OCI-LY7 (cell line): ENCODE measurements at regions not wholly inside any gene's neighbourhood (a gene's known extent, or its start where the extent isn't known, plus 50 kb on each side); places are given as distances from the start of the nearest gene placed in this dataset.

Experiments
- BruUV-seq: library from RNA; stranded (reverse); fragments of 400-500 nt; replicated peaks from 2 replicates; lab custom pipeline; 2021; lab: Mats Ljungman, UMichigan
- CTCF ChIA-PET: fragments of 300-600 bp; sonication (Branson Sonifier 250); formaldehyde crosslinking; loops from one replicate; lab custom pipeline; 2022; ENCODE audit warnings: antibody characterized with exemption; ENCODE audit not compliant: unreplicated experiment; lab: Charles Lee
- POLR2A ChIA-PET: fragments of 300-600 bp; sonication (Branson Sonifier 250); formaldehyde crosslinking; loops from one replicate; lab custom pipeline; 2022; ENCODE audit warnings: antibody characterized with exemption; lab: Charles Lee
- DNase-seq: peaks from one replicate; pipeline ENCODE4 v3.0.0-alpha.2; 2015; ENCODE audit warnings: low spot score
- H2AFZ ChIP-seq: fragments of 200-600 bp; sonication (generic), shearing (Covaris generic); 2 replicates; pipeline ENCODE4 v1.6.1; 2014; ENCODE audit warnings: mild to moderate bottlenecking, antibody characterized with exemption, low read length, moderate library complexity
- H3K27ac ChIP-seq: fragments of 200-600 bp; sonication (generic); 2 replicates; pipeline ENCODE4 v1.5.1; 2014; ENCODE audit warnings: mixed run types, low read depth, mild to moderate bottlenecking, moderate library complexity, low read length, inconsistent platforms; ENCODE audit not compliant: poor library complexity, severe bottlenecking
- H3K36me3 ChIP-seq: fragments of 200-600 bp; sonication (generic); 2 replicates; pipeline ENCODE4 v1.6.1; 2014; ENCODE audit warnings: mild to moderate bottlenecking, antibody characterized with exemption, low read length, moderate library complexity, mixed read lengths; ENCODE audit not compliant: insufficient read depth
- H3K4me1 ChIP-seq: fragments of 200-600 bp; sonication (generic); 2 replicates; pipeline ENCODE4 v1.5.1; 2014; ENCODE audit warnings: mild to moderate bottlenecking, low read length; ENCODE audit not compliant: insufficient read depth, poor library complexity, severe bottlenecking
- H3K4me2 ChIP-seq: fragments of 200-600 bp; sonication (generic); 2 replicates; pipeline ENCODE4 v1.6.1; 2014; ENCODE audit warnings: mild to moderate bottlenecking, low read length
- H3K4me3 ChIP-seq: fragments of 200-600 bp; sonication (generic); 2 replicates; pipeline ENCODE4 v1.5.1; 2014; ENCODE audit warnings: mild to moderate bottlenecking, low read depth, low read length; ENCODE audit not compliant: poor library complexity, severe bottlenecking
- H3K79me2 ChIP-seq: fragments of 200-600 bp; sonication (generic); 2 replicates; pipeline ENCODE4 v1.6.1; 2016; ENCODE audit warnings: low read depth, mild to moderate bottlenecking, low read length, moderate library complexity, mixed read lengths; ENCODE audit not compliant: insufficient read depth
- H3K9me2 ChIP-seq: fragments of 200-600 bp; sonication (generic); 2 replicates; pipeline ENCODE4 v1.6.1; 2016; ENCODE audit warnings: mild to moderate bottlenecking, low read length, mixed read lengths; ENCODE audit not compliant: insufficient read depth
- H3K9me3 ChIP-seq: fragments of 200-600 bp; sonication (generic); 2 replicates; pipeline ENCODE4 v1.6.1; 2014; ENCODE audit warnings: mild to moderate bottlenecking, mixed run types, low read length, mixed read lengths
- H4K20me1 ChIP-seq: fragments of 200-600 bp; sonication (generic); 2 replicates; pipeline ENCODE4 v1.6.1; 2014; ENCODE audit warnings: mild to moderate bottlenecking, antibody characterized with exemption, low read length, moderate library complexity, mixed read lengths; ENCODE audit not compliant: insufficient read depth
- CTCF ChIP-seq: fragments of 200-600 bp; sonication (generic); conservative IDR thresholded peaks from 2 replicates; pipeline ENCODE4 v1.5.1; 2014; ENCODE audit warnings: mild to moderate bottlenecking, antibody characterized with exemption, low read length, moderate library complexity, mixed read lengths
- EZH2phosphoT487 ChIP-seq: fragments of 200-600 bp; sonication (generic); IDR thresholded peaks from 2 replicates; pipeline ENCODE4 v1.6.1; 2018; ENCODE audit warnings: low read depth, borderline replicate concordance, mild to moderate bottlenecking, mixed run types, antibody characterized with exemption, low read length, moderate library complexity, mixed read lengths
- intact Hi-C: fragments of 100-400 bp; cut with micrococcal nuclease; formaldehyde crosslinking; loops from one replicate; pipeline ENCODE4 v1.10.0; 2022; ENCODE audit not compliant: unreplicated experiment

DNA sequence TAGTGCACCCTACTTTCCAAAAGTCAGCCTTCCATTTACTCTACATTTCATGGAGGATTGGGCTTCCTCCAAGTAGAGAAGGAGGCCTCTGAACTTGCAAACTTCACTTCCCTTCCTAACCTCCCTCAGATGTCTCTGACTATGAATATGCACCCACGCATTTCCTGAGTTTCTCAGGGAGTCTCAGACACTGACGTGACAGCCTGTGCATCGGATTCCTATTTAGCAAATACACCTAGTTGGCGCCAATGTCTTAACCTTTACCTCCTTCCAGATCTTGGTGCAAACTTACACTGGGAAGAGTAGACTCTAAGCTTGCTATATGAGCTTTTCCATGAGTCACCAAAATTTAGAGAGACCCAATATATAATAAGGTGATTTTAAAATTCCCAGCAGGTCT, 920.1 kb upstream of the AUTS2 start:
- POLR2A ChIA-PET = no interaction called here
- CTCF ChIA-PET = no interaction called here
- BruUV-seq = no TSS peak
- no peaks in the 10 kb centered on the region for H3K79me2 ChIP-seq
- H3K36me3 ChIP-seq = no peaks in the 10 kb centered on the region
- H3K27ac ChIP-seq = no peak overlapping the region
- DNase-seq = no peak
- H3K4me3 ChIP-seq = no peak overlapping the region
- TF ChIP-seq EZH2phosphoT487 = no peak
- no peak overlapping the region for H2AFZ ChIP-seq
- H3K4me2 ChIP-seq = no peak overlapping the region
- no peaks in the 10 kb centered on the region for H3K9me3 ChIP-seq
- intact Hi-C loops = no loop called here
- no peaks in the 10 kb centered on the region for H4K20me1 ChIP-seq
- no peaks in the 10 kb centered on the region for H3K4me1 ChIP-seq
- H3K9me2 ChIP-seq = no peaks in the 10 kb centered on the region

DNA sequence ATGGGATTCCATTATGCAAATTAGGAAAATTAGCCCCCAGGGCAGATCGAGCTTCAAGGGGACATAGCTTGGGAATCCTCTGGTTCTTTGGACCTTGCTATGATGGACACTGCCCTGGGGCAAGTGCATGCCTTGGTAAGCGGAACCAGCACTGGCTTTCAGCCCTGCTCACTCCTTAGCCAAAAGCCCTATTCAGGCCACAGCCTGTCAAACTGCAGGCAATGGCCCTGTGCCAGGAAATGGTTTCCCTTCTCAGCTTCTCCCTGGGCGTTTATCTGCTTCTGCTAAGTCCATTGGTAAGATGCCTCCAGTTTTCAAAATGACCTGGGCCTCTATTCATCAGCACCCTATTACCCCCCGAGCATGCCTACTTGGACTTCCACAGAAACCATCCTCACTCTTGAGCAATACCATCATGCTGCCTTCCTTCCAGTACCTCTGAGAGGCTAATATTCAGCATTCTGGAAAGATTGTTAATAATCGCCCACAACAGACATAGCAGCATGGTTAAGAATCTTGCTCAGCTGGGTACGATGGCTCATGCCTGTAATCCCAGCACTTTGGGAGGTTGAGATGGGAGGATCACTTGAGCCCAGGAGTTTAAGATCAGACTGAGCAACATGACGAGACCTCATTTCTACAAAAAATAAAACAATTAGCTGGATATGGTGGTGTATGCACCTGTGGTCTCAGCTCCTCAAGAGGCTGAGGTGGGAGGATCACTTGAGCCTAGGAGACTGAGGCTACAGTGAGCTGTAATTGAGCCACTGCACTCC, 918.6 kb upstream of the AUTS2 start:
- ChIA-PET CTCF (no interaction called here), POLR2A (no interaction called here)
- BruUV-seq = no TSS peak
- Histone ChIP-seq H3K4me3 (no peak overlapping the region), H3K79me2 (no peaks in the 10 kb centered on the region), H3K9me2 (no peaks in the 10 kb centered on the region), H3K27ac (no peak overlapping the region), H4K20me1 (no peaks in the 10 kb centered on the region), H3K36me3 (no peaks in the 10 kb centered on the region), H2AFZ (no peak overlapping the region), H3K4me1 (no peaks in the 10 kb centered on the region), H3K4me2 (no peak overlapping the region), H3K9me3 (no peaks in the 10 kb centered on the region)
- intact Hi-C loops = no loop called here
- no peak for TF ChIP-seq CTCF
- TF ChIP-seq EZH2phosphoT487 = no peak
- no peak for DNase-seq

GRCh38 chr7:68680235-68680872, 917.9 kb upstream of the AUTS2 start:
- Histone ChIP-seq H3K4me2 (no peak overlapping the region), H2AFZ (no peak overlapping the region), H3K79me2 (no peaks in the 10 kb centered on the region), H3K36me3 (no peaks in the 10 kb centered on the region), H4K20me1 (no peaks in the 10 kb centered on the region), H3K9me2 (no peaks in the 10 kb centered on the region), H3K27ac (no peak overlapping the region), H3K4me1 (no peaks in the 10 kb centered on the region), H3K9me3 (no peaks in the 10 kb centered on the region), H3K4me3 (no peak overlapping the region)
- ChIA-PET POLR2A (no interaction called here), CTCF (no interaction called here)
- intact Hi-C loops = no loop called here
- TF ChIP-seq EZH2phosphoT487 (no peak), CTCF (no peak)
- no peak for DNase-seq
- no TSS peak for BruUV-seq
